ENCODE measurements at regions not wholly inside any gene's neighbourhood (a gene's known extent, or its start where the extent isn't known, plus 50 kb on each side); places are given as distances from the start of the nearest gene placed in this dataset.

- TF ChIP-seq CTCF (IDR thresholded peaks at IDR 0.05) (no peak), EP300 (IDR thresholded peaks at IDR 0.05) (no peak)
Measured at GRCh38 chr5:136484808-136485325, 119.5 kb upstream of the TRPC7 start.
